ENCODE measurements at regions not wholly inside any gene's neighbourhood (a gene's known extent, or its start where the extent isn't known, plus 50 kb on each side); places are given as distances from the start of the nearest gene placed in this dataset.

DNA sequence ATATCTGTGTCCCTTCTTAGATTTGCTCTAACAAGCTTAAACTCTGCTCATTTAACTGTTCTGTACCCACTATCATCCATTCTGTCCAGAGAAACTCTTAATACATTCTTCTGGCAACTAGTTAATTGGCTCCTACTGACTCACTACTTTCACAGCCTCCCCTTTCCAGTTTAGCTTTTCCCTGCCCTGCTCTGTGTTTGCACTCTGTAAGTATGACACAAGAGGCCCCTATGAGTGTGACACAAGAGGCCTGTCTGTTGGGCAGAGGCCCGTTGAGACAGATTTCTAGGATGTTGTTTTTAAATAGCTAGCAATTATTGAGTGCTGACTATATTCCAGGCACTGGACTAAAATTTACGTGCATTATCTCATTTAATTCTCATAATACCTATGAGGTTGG is 246.0 kb upstream of the DAAM1 start:
- WGBS: 74% methylated on average over 2 of the region's 2 CpGs
- no peak for DNase-seq (ENCODE audit: low spot score in 2 of 2)
- Histone ChIP-seq H3K27ac (no peak overlapping the region), H3K9me3 (peaks cover 2% of the 10 kb centered on the region), H3K4me1 (no peaks in the 10 kb centered on the region), H3K36me3 (no peaks in the 10 kb centered on the region), H3K4me3 (no peak overlapping the region), H3K27me3 (peaks cover 4% of the 10 kb centered on the region)
- TF ChIP-seq POLR2AphosphoS5 (IDR thresholded peaks at IDR 0.05): no peak
- TF ChIP-seq POLR2A (IDR thresholded peaks at IDR 0.05): no peak
- TF ChIP-seq EP300 (IDR thresholded peaks at IDR 0.05): no peak
- TF ChIP-seq, protein P1, sequence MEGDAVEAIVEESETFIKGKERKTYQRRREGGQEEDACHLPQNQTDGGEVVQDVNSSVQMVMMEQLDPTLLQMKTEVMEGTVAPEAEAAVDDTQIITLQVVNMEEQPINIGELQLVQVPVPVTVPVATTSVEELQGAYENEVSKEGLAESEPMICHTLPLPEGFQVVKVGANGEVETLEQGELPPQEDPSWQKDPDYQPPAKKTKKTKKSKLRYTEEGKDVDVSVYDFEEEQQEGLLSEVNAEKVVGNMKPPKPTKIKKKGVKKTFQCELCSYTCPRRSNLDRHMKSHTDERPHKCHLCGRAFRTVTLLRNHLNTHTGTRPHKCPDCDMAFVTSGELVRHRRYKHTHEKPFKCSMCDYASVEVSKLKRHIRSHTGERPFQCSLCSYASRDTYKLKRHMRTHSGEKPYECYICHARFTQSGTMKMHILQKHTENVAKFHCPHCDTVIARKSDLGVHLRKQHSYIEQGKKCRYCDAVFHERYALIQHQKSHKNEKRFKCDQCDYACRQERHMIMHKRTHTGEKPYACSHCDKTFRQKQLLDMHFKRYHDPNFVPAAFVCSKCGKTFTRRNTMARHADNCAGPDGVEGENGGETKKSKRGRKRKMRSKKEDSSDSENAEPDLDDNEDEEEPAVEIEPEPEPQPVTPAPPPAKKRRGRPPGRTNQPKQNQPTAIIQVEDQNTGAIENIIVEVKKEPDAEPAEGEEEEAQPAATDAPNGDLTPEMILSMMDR (IDR thresholded peaks at IDR 0.05): no peak

DNA sequence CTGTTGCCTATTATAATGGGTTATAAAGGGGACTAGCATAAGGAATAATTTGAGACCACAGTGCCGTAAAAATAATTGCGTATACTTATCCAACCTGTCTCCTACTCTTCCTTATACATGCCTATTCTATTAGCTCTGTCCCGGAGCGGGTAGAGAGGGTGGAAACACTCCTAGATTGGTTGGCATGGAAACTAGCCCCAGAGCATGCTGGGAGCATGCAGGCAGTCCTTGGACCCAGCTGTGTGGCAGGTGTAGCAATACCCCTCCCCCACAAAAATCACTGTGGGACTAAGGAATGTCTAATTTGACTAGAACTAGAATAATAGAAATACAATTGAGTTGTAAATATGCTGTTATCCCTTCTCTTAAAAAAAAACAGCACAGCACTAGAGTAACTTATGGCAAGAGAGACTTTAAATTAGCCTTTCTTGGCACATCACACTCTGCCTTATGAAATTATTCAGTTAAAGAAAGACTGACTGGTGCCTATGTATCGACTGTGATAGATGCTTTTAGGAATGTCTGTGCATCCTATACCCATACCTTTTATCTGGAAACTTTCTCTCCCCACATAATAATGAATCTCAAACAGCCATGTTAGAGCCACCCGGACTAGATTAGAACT is 244.0 kb upstream of the DAAM1 start:
- no peak overlapping the region for H3K27ac ChIP-seq
- peaks cover 4% of the 10 kb centered on the region for H3K27me3 ChIP-seq
- TF ChIP-seq EP300 (IDR thresholded peaks at IDR 0.05) (no peak), POLR2AphosphoS5 (IDR thresholded peaks at IDR 0.05) (no peak), POLR2A (IDR thresholded peaks at IDR 0.05) (no peak)
- TF ChIP-seq, protein P1 (IDR thresholded peaks at IDR 0.05): no peak
- no peaks in the 10 kb centered on the region for H3K4me1 ChIP-seq
- no peaks in the 10 kb centered on the region for H3K9me3 ChIP-seq
- no peaks in the 10 kb centered on the region for H3K36me3 ChIP-seq
- no peak overlapping the region for H3K4me3 ChIP-seq
- DNase-seq (ENCODE audit: low spot score in 2 of 2): no peak
- 55% methylated on average over 6 of the region's 6 CpGs for WGBS

DNA sequence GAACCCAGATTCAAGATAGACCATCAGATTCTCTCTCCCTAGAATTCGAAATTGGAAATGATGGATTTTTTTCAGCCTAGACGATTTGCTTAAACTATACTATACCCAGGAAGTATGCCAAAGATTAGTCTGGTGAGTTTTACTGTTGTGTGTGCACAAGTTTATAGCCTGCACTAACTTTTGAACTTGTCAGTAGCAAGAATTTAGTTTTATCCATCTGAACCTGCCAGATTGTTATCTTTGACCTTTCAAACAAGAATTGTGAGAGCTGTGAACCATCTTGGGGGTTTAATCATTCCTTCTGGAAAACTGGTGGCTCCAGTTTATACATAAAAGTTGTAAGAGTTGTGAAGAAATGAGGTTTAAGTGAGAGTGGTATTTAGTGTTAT is 243.5 kb upstream of the DAAM1 start:
- Histone ChIP-seq H3K27me3 (peaks cover 4% of the 10 kb centered on the region), H3K9me3 (no peaks in the 10 kb centered on the region), H3K27ac (no peak overlapping the region), H3K4me3 (no peak overlapping the region), H3K36me3 (no peaks in the 10 kb centered on the region), H3K4me1 (no peaks in the 10 kb centered on the region)
- TF ChIP-seq, protein P1 (IDR thresholded peaks at IDR 0.05): no peak
- TF ChIP-seq POLR2AphosphoS5 (IDR thresholded peaks at IDR 0.05): no peak
- TF ChIP-seq EP300 (IDR thresholded peaks at IDR 0.05): no peak
- no peak for TF ChIP-seq POLR2A (IDR thresholded peaks at IDR 0.05)
- WGBS: 31% methylated on average over 2 of the region's 2 CpGs
- DNase-seq (ENCODE audit: low spot score in 2 of 2): no peak

DNA sequence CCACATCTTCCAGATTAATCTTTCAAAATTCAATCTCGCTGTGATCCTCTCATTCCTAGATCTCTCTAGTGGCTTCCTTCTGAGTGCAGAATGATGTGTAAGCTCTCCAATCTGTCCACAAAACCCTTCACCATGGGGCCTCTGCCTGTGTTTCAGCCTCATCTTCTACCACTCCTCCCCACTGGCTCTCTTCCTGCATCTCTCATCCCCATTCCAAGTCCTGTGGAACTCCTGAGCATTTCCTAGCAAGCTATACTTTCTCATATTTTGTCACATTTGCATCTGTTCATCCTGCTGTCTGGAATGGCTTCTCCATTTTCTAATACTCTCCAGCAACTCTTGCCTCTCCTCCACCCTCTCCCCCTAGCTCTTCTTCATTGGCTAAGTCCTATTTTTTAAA is 242.0 kb upstream of the DAAM1 start:
- TF ChIP-seq EP300 (IDR thresholded peaks at IDR 0.05) (no peak), POLR2AphosphoS5 (IDR thresholded peaks at IDR 0.05) (no peak), POLR2A (IDR thresholded peaks at IDR 0.05) (no peak)
- TF ChIP-seq, protein P1 (IDR thresholded peaks at IDR 0.05): no peak
- H3K4me1 ChIP-seq: no peaks in the 10 kb centered on the region
- no peaks in the 10 kb centered on the region for H3K36me3 ChIP-seq
- WGBS: 69% methylated on average over 1 of the region's 1 CpG
- peaks cover under 1% of the 10 kb centered on the region for H3K27me3 ChIP-seq
- no peak overlapping the region for H3K27ac ChIP-seq
- DNase-seq (ENCODE audit: low spot score in 2 of 2): no peak
- no peak overlapping the region for H3K4me3 ChIP-seq
- H3K9me3 ChIP-seq: no peaks in the 10 kb centered on the region

DNA sequence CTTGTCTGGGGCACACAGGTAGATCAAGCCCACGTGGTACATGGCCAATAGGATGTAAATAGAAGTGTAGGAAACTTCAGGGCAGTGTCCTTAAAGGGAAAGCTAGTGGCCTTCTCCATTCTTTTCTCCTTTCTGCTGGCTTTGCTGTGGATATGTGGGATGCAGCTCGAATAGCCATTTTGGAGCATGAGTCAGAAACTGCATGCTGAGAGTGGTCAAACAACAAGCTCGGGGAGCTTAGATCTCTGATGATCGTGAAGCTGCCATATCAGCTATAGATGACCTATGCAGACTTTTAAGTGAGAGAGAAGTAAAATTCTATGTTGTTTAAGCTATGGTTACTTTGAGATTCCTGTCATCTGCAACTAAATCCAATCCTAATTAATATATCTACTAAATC is 241.3 kb upstream of the DAAM1 start:
- no peak overlapping the region for H3K27ac ChIP-seq
- TF ChIP-seq EP300 (IDR thresholded peaks at IDR 0.05) (no peak), POLR2AphosphoS5 (IDR thresholded peaks at IDR 0.05) (no peak), POLR2A (IDR thresholded peaks at IDR 0.05) (no peak)
- TF ChIP-seq, protein P1 (IDR thresholded peaks at IDR 0.05): no peak
- H3K9me3 ChIP-seq: no peaks in the 10 kb centered on the region
- 80% methylated on average over 4 of the region's 4 CpGs for WGBS
- H3K4me3 ChIP-seq: no peak overlapping the region
- no peak for DNase-seq (ENCODE audit: low spot score in 2 of 2)
- no peaks in the 10 kb centered on the region for H3K27me3 ChIP-seq
- H3K36me3 ChIP-seq: no peaks in the 10 kb centered on the region
- no peaks in the 10 kb centered on the region for H3K4me1 ChIP-seq
